ENCODE measurements at regions not wholly inside any gene's neighbourhood (a gene's known extent, or its start where the extent isn't known, plus 50 kb on each side); places are given as distances from the start of the nearest gene placed in this dataset.

GRCh38 chr14:21867541-21867940, 193.9 kb upstream of the OR4E1 start:
- TF ChIP-seq POLR2A (IDR thresholded peaks at IDR 0.05) = no peak
- no peak for TF ChIP-seq CTCF (IDR thresholded peaks at IDR 0.05)
- TF ChIP-seq EP300 (IDR thresholded peaks at IDR 0.05) = no peak

All from upper lobe of left lung (tissue), 4 donors.